ENCODE measurements at regions not wholly inside any gene's neighbourhood (a gene's known extent, or its start where the extent isn't known, plus 50 kb on each side); places are given as distances from the start of the nearest gene placed in this dataset.

DNA sequence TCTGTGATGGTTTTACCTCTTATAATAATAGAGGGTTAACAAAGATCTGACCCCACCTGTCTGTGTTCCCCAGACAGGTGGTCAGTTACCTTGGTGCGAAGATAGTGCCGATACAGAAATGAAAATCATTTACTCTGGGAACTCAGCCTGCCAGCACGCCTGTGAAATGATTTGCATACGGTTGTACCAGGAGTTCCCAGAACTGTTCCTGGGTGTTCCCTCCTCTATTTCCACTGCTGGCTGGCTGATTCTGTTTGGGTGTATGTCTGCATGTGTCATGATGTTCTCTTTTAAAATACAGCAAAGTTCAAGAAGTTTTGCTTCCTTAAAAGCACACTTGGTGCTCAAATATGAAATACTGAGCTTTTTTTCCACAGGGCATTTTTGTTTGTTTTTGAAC lies 527.1 kb downstream of the FGF9 start:
- TF ChIP-seq, protein P1, sequence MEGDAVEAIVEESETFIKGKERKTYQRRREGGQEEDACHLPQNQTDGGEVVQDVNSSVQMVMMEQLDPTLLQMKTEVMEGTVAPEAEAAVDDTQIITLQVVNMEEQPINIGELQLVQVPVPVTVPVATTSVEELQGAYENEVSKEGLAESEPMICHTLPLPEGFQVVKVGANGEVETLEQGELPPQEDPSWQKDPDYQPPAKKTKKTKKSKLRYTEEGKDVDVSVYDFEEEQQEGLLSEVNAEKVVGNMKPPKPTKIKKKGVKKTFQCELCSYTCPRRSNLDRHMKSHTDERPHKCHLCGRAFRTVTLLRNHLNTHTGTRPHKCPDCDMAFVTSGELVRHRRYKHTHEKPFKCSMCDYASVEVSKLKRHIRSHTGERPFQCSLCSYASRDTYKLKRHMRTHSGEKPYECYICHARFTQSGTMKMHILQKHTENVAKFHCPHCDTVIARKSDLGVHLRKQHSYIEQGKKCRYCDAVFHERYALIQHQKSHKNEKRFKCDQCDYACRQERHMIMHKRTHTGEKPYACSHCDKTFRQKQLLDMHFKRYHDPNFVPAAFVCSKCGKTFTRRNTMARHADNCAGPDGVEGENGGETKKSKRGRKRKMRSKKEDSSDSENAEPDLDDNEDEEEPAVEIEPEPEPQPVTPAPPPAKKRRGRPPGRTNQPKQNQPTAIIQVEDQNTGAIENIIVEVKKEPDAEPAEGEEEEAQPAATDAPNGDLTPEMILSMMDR (IDR thresholded peaks at IDR 0.05), result no peak
- TF ChIP-seq SMC3 (IDR thresholded peaks at IDR 0.05; ENCODE audit: low read depth, low read length) (no peak), GATA2 (CRISPR knock-in tag; IDR thresholded peaks at IDR 0.05) (no peak), SIN3A (IDR thresholded peaks at IDR 0.05; ENCODE audit: borderline replicate concordance, low read depth, low read length) (no peak), REST (IDR thresholded peaks at IDR 0.05; ENCODE audit: low read depth, low read length) (no peak), FOSL2 (IDR thresholded peaks at IDR 0.05; ENCODE audit: borderline replicate concordance, low read depth) (no peak)

Data from SK-N-SH (cell line).